ENCODE measurements at regions not wholly inside any gene's neighbourhood (a gene's known extent, or its start where the extent isn't known, plus 50 kb on each side); places are given as distances from the start of the nearest gene placed in this dataset.

- FAIRE-seq, result no peak
Observed at GRCh38 chr2:12326449-12327190, 390.1 kb upstream of the TRIB2 start.

GRCh38 chr2:12330916-12331315, 385.8 kb upstream of the TRIB2 start:
- no peak for FAIRE-seq

- no peak for FAIRE-seq
Observed at GRCh38 chr2:12331698-12332097, 385.0 kb upstream of the TRIB2 start.

- FAIRE-seq, result no peak
Observed at GRCh38 chr2:12333293-12333692, 383.4 kb upstream of the TRIB2 start.

- FAIRE-seq, result no peak
Observed at GRCh38 chr2:12334412-12334966, 382.2 kb upstream of the TRIB2 start.

- FAIRE-seq, result no peak
Observed at GRCh38 chr2:12335131-12335530, 381.6 kb upstream of the TRIB2 start.

- FAIRE-seq, result no peak
Observed at GRCh38 chr2:12335995-12336394, 380.7 kb upstream of the TRIB2 start.

GRCh38 chr2:12338946-12339697, 377.6 kb upstream of the TRIB2 start:
- FAIRE-seq, result no peak

- no peak for FAIRE-seq
Observed at GRCh38 chr2:12340164-12340563, 376.6 kb upstream of the TRIB2 start.

- no peak for FAIRE-seq
Observed at GRCh38 chr2:12341215-12341614, 375.5 kb upstream of the TRIB2 start.

- FAIRE-seq, result no peak
Observed at GRCh38 chr2:12341920-12342319, 374.8 kb upstream of the TRIB2 start.

GRCh38 chr2:12343141-12343540, 373.6 kb upstream of the TRIB2 start:
- FAIRE-seq, result no peak

- no peak for FAIRE-seq
Observed at GRCh38 chr2:12347066-12347493, 369.7 kb upstream of the TRIB2 start.

GRCh38 chr2:12348216-12348615, 368.5 kb upstream of the TRIB2 start:
- no peak for FAIRE-seq

GRCh38 chr2:12350821-12351220, 365.9 kb upstream of the TRIB2 start:
- FAIRE-seq, result no peak

GRCh38 chr2:12352889-12353288, 363.8 kb upstream of the TRIB2 start:
- no peak for FAIRE-seq

- FAIRE-seq, result no peak
Observed at GRCh38 chr2:12361506-12361905, 355.2 kb upstream of the TRIB2 start.

- FAIRE-seq, result no peak
Observed at GRCh38 chr2:12363138-12363537, 353.6 kb upstream of the TRIB2 start.

GRCh38 chr2:12363569-12363968, 353.2 kb upstream of the TRIB2 start:
- FAIRE-seq, result no peak

- FAIRE-seq, result no peak
Observed at GRCh38 chr2:12369566-12369965, 347.2 kb upstream of the TRIB2 start.

GRCh38 chr2:12376025-12376424, 340.7 kb upstream of the TRIB2 start:
- no peak for FAIRE-seq

- no peak for FAIRE-seq
Observed at GRCh38 chr2:12379143-12379542, 337.6 kb upstream of the TRIB2 start.

GRCh38 chr2:12381543-12382325, 335.0 kb upstream of the TRIB2 start:
- no peak for FAIRE-seq
